OCI-LY7 (cell line): ENCODE measurements at regions not wholly inside any gene's neighbourhood (a gene's known extent, or its start where the extent isn't known, plus 50 kb on each side); places are given as distances from the start of the nearest gene placed in this dataset.

Experiments
- BruUV-seq: library from RNA; stranded (reverse); fragments of 400-500 nt; replicated peaks from 2 replicates; lab custom pipeline; 2021; lab: Mats Ljungman, UMichigan
- CTCF ChIA-PET: fragments of 300-600 bp; sonication (Branson Sonifier 250); formaldehyde crosslinking; loops from one replicate; lab custom pipeline; 2022; ENCODE audit warnings: antibody characterized with exemption; ENCODE audit not compliant: unreplicated experiment; lab: Charles Lee
- POLR2A ChIA-PET: fragments of 300-600 bp; sonication (Branson Sonifier 250); formaldehyde crosslinking; loops from one replicate; lab custom pipeline; 2022; ENCODE audit warnings: antibody characterized with exemption; lab: Charles Lee
- DNase-seq: peaks from one replicate; pipeline ENCODE4 v3.0.0-alpha.2; 2015; ENCODE audit warnings: low spot score
- H2AFZ ChIP-seq: fragments of 200-600 bp; sonication (generic), shearing (Covaris generic); 2 replicates; pipeline ENCODE4 v1.6.1; 2014; ENCODE audit warnings: mild to moderate bottlenecking, antibody characterized with exemption, low read length, moderate library complexity
- H3K27ac ChIP-seq: fragments of 200-600 bp; sonication (generic); 2 replicates; pipeline ENCODE4 v1.5.1; 2014; ENCODE audit warnings: mixed run types, low read depth, mild to moderate bottlenecking, moderate library complexity, low read length, inconsistent platforms; ENCODE audit not compliant: poor library complexity, severe bottlenecking
- H3K36me3 ChIP-seq: fragments of 200-600 bp; sonication (generic); 2 replicates; pipeline ENCODE4 v1.6.1; 2014; ENCODE audit warnings: mild to moderate bottlenecking, antibody characterized with exemption, low read length, moderate library complexity, mixed read lengths; ENCODE audit not compliant: insufficient read depth
- H3K4me1 ChIP-seq: fragments of 200-600 bp; sonication (generic); 2 replicates; pipeline ENCODE4 v1.5.1; 2014; ENCODE audit warnings: mild to moderate bottlenecking, low read length; ENCODE audit not compliant: insufficient read depth, poor library complexity, severe bottlenecking
- H3K4me2 ChIP-seq: fragments of 200-600 bp; sonication (generic); 2 replicates; pipeline ENCODE4 v1.6.1; 2014; ENCODE audit warnings: mild to moderate bottlenecking, low read length
- H3K4me3 ChIP-seq: fragments of 200-600 bp; sonication (generic); 2 replicates; pipeline ENCODE4 v1.5.1; 2014; ENCODE audit warnings: mild to moderate bottlenecking, low read depth, low read length; ENCODE audit not compliant: poor library complexity, severe bottlenecking
- H3K79me2 ChIP-seq: fragments of 200-600 bp; sonication (generic); 2 replicates; pipeline ENCODE4 v1.6.1; 2016; ENCODE audit warnings: low read depth, mild to moderate bottlenecking, low read length, moderate library complexity, mixed read lengths; ENCODE audit not compliant: insufficient read depth
- H3K9me2 ChIP-seq: fragments of 200-600 bp; sonication (generic); 2 replicates; pipeline ENCODE4 v1.6.1; 2016; ENCODE audit warnings: mild to moderate bottlenecking, low read length, mixed read lengths; ENCODE audit not compliant: insufficient read depth
- H3K9me3 ChIP-seq: fragments of 200-600 bp; sonication (generic); 2 replicates; pipeline ENCODE4 v1.6.1; 2014; ENCODE audit warnings: mild to moderate bottlenecking, mixed run types, low read length, mixed read lengths
- H4K20me1 ChIP-seq: fragments of 200-600 bp; sonication (generic); 2 replicates; pipeline ENCODE4 v1.6.1; 2014; ENCODE audit warnings: mild to moderate bottlenecking, antibody characterized with exemption, low read length, moderate library complexity, mixed read lengths; ENCODE audit not compliant: insufficient read depth
- CTCF ChIP-seq: fragments of 200-600 bp; sonication (generic); conservative IDR thresholded peaks from 2 replicates; pipeline ENCODE4 v1.5.1; 2014; ENCODE audit warnings: mild to moderate bottlenecking, antibody characterized with exemption, low read length, moderate library complexity, mixed read lengths
- EZH2phosphoT487 ChIP-seq: fragments of 200-600 bp; sonication (generic); IDR thresholded peaks from 2 replicates; pipeline ENCODE4 v1.6.1; 2018; ENCODE audit warnings: low read depth, borderline replicate concordance, mild to moderate bottlenecking, mixed run types, antibody characterized with exemption, low read length, moderate library complexity, mixed read lengths
- intact Hi-C: fragments of 100-400 bp; cut with micrococcal nuclease; formaldehyde crosslinking; loops from one replicate; pipeline ENCODE4 v1.10.0; 2022; ENCODE audit not compliant: unreplicated experiment

- Histone ChIP-seq H3K9me2 (no peaks in the 10 kb centered on the region), H3K36me3 (no peaks in the 10 kb centered on the region), H3K4me3 (no peak overlapping the region), H3K4me2 (no peak overlapping the region), H3K79me2 (no peaks in the 10 kb centered on the region), H2AFZ (no peak overlapping the region), H3K27ac (no peak overlapping the region), H3K9me3 (no peaks in the 10 kb centered on the region), H4K20me1 (no peaks in the 10 kb centered on the region), H3K4me1 (no peaks in the 10 kb centered on the region)
- no TSS peak for BruUV-seq
- TF ChIP-seq EZH2phosphoT487 (no peak), CTCF (no peak)
- intact Hi-C loops, result no loop called here
- ChIA-PET POLR2A (interaction anchor here (0.6 kb wide), 1 partner anchor 158 kb away, joined by 3 read pairs; no protein-coding TSS in a partner anchor), CTCF (no interaction called here)
- no peak for DNase-seq
Observed at GRCh38 chr18:55844382-55844781, 256.4 kb upstream of the TCF4 start.

- H3K4me3 ChIP-seq, result no peak overlapping the region
- no peak overlapping the region for H2AFZ ChIP-seq
- POLR2A ChIA-PET, result no interaction called here
Observed at GRCh38 chr18:55841314-55841713, 253.3 kb upstream of the TCF4 start.

More at GRCh38 chr18:55841314-55841713, 253.3 kb upstream of the TCF4 start:
- TF ChIP-seq EZH2phosphoT487, result no peak
- no peak for TF ChIP-seq CTCF
- Histone ChIP-seq H3K4me2 (no peak overlapping the region), H4K20me1 (no peaks in the 10 kb centered on the region), H3K4me1 (no peaks in the 10 kb centered on the region), H3K27ac (no peak overlapping the region), H3K9me3 (no peaks in the 10 kb centered on the region), H3K9me2 (no peaks in the 10 kb centered on the region), H3K36me3 (no peaks in the 10 kb centered on the region), H3K79me2 (no peaks in the 10 kb centered on the region)
- intact Hi-C loops, result no loop called here
- CTCF ChIA-PET, result no interaction called here
- no peak for DNase-seq
- no TSS peak for BruUV-seq
